Prostate gland (tissue), 2 donors: ENCODE measurements at regions not wholly inside any gene's neighbourhood (a gene's known extent, or its start where the extent isn't known, plus 50 kb on each side); places are given as distances from the start of the nearest gene placed in this dataset.

Experiments
- CTCF ChIP-seq, 4 experiments: fragments of 200-600 bp in 2 of 4; fragments of 450-650 bp in 2 of 4; sonication (generic) in 2 of 4; IDR thresholded peaks; 1 replicate in 3 of 4; 2 replicates in 1 of 4; pipeline ENCODE4 v1.5.1; 2016 to 2019; ENCODE audit warnings: antibody characterized with exemption in 4 of 4, mild to moderate bottlenecking in 2 of 4, moderate library complexity in 2 of 4
- POLR2A ChIP-seq: fragments of 450-650 bp; IDR thresholded peaks from one replicate; pipeline ENCODE4 v1.6.1; 2016; ENCODE audit warnings: antibody characterized with exemption, mild to moderate bottlenecking
- POLR2AphosphoS5 ChIP-seq: sonication (generic); formaldehyde crosslinking; IDR thresholded peaks from one replicate; pipeline ENCODE4 v1.6.1; 2017; ENCODE audit warnings: antibody characterized with exemption

- TF ChIP-seq CTCF (IDR thresholded peaks at IDR 0.05): no peak
- no peak for TF ChIP-seq POLR2AphosphoS5
- no peak for TF ChIP-seq POLR2A
These were observed 205.6 kb upstream of the HAND2 start for GRCh38 chr4:173735585-173735984.
